ENCODE measurements at regions not wholly inside any gene's neighbourhood (a gene's known extent, or its start where the extent isn't known, plus 50 kb on each side); places are given as distances from the start of the nearest gene placed in this dataset.

DNA sequence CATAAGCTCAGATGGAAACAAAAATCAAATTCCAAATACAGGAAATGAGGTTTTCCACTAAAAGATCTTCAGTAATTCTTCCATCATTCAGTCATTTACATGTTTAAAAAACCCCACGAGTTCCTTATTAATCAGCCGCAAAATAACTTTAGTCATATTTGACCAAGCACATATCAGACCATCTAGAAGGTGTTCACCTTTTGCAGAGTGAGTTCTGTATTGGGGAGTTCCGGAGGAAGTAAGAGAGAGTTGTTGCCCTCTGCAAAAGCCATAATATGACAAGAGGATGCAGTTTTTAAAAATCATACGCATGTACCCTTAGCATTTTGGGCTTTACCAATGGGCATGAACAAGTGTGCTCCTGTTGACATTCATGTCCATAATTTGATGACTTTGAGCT lies 61.6 kb downstream of the CCR1 start:
- DNase-seq: no peak
- Histone ChIP-seq H3K4me1 (ENCODE audit: control insufficient read depth, insufficient read depth, low read length) (no peaks in the 10 kb centered on the region), H3K27me3 (ENCODE audit: control insufficient read depth, insufficient read depth, low read length) (no peaks in the 10 kb centered on the region), H3K4me3 (ENCODE audit: low read length) (no peak overlapping the region), H3K36me3 (ENCODE audit: control insufficient read depth, insufficient read depth, low read length) (no peaks in the 10 kb centered on the region), H3K27ac (ENCODE audit: low read length) (no peak overlapping the region), H3K9me3 (replicated peaks; ENCODE audit: control insufficient read depth, low read depth, low read length) (no peaks in the 10 kb centered on the region)
- 95% methylated on average over 2 of the region's 4 CpGs for WGBS (ENCODE audit: insufficient coverage)

DNA sequence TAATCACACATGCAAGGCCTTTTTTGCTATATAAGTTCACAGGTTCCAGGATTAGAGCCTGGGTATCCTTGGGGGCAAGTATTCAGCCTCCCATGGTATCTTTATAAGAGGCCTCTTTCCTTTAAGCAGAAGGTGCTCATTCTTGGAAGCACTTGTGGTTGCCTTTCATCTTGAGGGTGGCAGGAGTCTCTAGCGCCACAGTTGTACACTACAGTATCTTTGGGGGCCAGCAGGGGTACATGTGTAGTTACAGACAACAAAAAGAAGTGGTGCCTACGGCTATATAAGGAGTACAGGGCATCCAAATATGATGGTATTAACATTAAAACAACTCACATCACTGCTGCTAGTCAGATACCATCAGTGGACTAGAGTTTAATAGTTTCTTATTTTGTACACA lies 62.1 kb downstream of the CCR1 start:
- no peak overlapping the region for H3K4me3 ChIP-seq (ENCODE audit: low read length)
- H3K36me3 ChIP-seq (ENCODE audit: control insufficient read depth, insufficient read depth, low read length): no peaks in the 10 kb centered on the region
- no peaks in the 10 kb centered on the region for H3K27me3 ChIP-seq (ENCODE audit: control insufficient read depth, insufficient read depth, low read length)
- no CpG with 5 or more reads among the region's 2 CpGs for WGBS (ENCODE audit: insufficient coverage)
- H3K27ac ChIP-seq (ENCODE audit: low read length): no peak overlapping the region
- H3K4me1 ChIP-seq (ENCODE audit: control insufficient read depth, insufficient read depth, low read length): no peaks in the 10 kb centered on the region
- H3K9me3 ChIP-seq (replicated peaks; ENCODE audit: control insufficient read depth, low read depth, low read length): no peaks in the 10 kb centered on the region
- DNase-seq: no peak

DNA sequence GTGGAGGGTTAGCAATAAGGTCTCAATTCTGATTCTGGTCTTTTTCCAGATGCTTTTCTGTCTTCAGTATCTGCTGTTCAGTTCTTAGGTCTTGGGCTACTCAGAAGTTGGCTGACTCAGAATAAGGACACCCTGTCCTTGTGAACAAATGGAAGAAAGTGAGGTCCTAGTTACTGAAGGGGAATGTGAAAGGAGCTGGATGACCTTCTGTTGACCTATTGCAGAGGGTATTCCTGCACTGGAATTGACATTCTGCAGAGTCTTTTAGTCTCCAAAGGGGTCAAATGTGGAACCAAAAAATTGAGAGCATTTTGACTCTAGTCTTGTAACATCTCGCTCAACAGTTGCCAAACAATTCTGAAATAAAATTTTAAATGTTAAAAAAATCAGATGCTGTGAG lies 63.0 kb downstream of the CCR1 start:
- Histone ChIP-seq H3K36me3 (ENCODE audit: control insufficient read depth, insufficient read depth, low read length) (no peaks in the 10 kb centered on the region), H3K27ac (ENCODE audit: low read length) (no peak overlapping the region), H3K4me1 (ENCODE audit: control insufficient read depth, insufficient read depth, low read length) (no peaks in the 10 kb centered on the region), H3K4me3 (ENCODE audit: low read length) (no peak overlapping the region), H3K9me3 (replicated peaks; ENCODE audit: control insufficient read depth, low read depth, low read length) (no peaks in the 10 kb centered on the region), H3K27me3 (ENCODE audit: control insufficient read depth, insufficient read depth, low read length) (no peaks in the 10 kb centered on the region)
- no CpG with 5 or more reads among the region's 1 CpG for WGBS (ENCODE audit: insufficient coverage)
- no peak for DNase-seq

DNA sequence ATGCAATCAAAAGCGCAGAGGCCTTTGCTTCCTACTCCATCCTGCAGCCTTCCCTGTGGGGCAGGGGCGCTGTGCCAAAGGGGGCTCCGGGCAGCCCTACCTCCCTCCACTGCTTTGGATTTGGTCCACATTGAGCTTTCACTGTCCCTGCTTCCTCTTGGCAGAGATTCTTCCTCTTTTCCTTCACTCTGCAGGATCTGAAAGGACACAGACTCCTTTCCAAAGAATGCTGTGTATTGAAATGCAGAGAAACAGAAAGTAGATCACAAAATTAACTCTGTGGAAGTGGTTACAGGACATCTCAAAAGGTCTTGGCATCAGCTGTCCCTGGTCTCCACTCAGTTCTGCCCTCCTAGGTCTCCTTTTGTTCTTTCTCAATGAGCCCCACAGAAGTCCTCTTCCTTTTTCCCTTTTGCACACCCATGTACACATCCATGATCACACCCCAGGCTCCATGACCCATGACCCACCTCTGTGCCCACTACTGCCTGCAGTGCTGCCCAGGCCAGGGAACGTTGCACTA lies 64.1 kb downstream of the CCR1 start:
- no peaks in the 10 kb centered on the region for H3K4me1 ChIP-seq (ENCODE audit: control insufficient read depth, insufficient read depth, low read length)
- no peaks in the 10 kb centered on the region for H3K27me3 ChIP-seq (ENCODE audit: control insufficient read depth, insufficient read depth, low read length)
- 17% methylated on average over 2 of the region's 4 CpGs for WGBS (ENCODE audit: insufficient coverage)
- DNase-seq: peak; percentile 65
- no peak overlapping the region for H3K27ac ChIP-seq (ENCODE audit: low read length)
- no peak overlapping the region for H3K4me3 ChIP-seq (ENCODE audit: low read length)
- H3K9me3 ChIP-seq (replicated peaks; ENCODE audit: control insufficient read depth, low read depth, low read length): no peaks in the 10 kb centered on the region
- no peaks in the 10 kb centered on the region for H3K36me3 ChIP-seq (ENCODE audit: control insufficient read depth, insufficient read depth, low read length)

DNA sequence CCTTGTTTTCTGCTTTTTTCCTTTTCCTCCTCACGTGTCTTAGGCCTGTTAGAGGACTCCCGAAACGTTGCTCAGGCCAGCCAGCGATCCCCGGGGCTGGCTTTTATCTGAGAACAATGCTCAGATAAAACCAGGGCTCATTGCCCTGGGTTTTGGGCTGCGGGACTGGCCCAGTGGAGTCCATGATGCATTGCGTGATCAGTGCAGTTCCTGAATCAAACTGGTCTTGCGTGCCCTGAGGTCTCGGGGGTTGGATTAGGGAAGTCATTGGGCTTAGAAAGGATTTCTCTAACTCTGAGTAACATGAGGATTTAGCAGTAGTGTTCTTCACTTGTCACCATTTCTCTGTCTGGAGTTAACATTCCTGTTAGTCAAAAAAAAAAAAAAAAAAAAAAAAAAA lies 66.3 kb downstream of the CCR1 start:
- H3K27me3 ChIP-seq (ENCODE audit: control insufficient read depth, insufficient read depth, low read length): peaks cover 2% of the 10 kb centered on the region
- no peaks in the 10 kb centered on the region for H3K9me3 ChIP-seq (replicated peaks; ENCODE audit: control insufficient read depth, low read depth, low read length)
- no peak overlapping the region for H3K4me3 ChIP-seq (ENCODE audit: low read length)
- peak; percentile 31 for DNase-seq
- H3K36me3 ChIP-seq (ENCODE audit: control insufficient read depth, insufficient read depth, low read length): no peaks in the 10 kb centered on the region
- 77% methylated on average over 7 of the region's 9 CpGs for WGBS (ENCODE audit: insufficient coverage)
- H3K4me1 ChIP-seq (ENCODE audit: control insufficient read depth, insufficient read depth, low read length): no peaks in the 10 kb centered on the region
- no peak overlapping the region for H3K27ac ChIP-seq (ENCODE audit: low read length)

DNA sequence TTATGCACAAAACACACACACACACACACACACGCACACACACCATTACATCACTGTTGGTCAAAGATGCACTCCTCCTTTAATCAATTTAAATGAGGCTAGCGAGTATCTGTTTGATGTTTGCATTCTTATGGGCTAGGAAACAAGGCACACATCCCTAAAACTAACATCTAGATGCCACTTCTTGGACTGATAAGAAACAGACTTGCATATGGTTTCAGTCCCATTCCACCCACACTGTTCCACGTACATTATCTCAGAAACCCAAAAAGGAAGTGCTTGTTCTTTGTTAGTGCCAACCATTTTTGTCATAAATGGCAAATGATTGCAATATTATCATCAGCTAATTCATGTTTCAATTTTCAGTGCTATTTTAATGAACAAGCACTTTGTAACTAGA lies 69.5 kb downstream of the CCR1 start:
- DNase-seq: no peak
- Histone ChIP-seq H3K4me1 (ENCODE audit: control insufficient read depth, insufficient read depth, low read length) (no peaks in the 10 kb centered on the region), H3K36me3 (ENCODE audit: control insufficient read depth, insufficient read depth, low read length) (no peaks in the 10 kb centered on the region), H3K27ac (ENCODE audit: low read length) (no peak overlapping the region), H3K27me3 (ENCODE audit: control insufficient read depth, insufficient read depth, low read length) (peaks cover 2% of the 10 kb centered on the region), H3K4me3 (ENCODE audit: low read length) (no peak overlapping the region), H3K9me3 (replicated peaks; ENCODE audit: control insufficient read depth, low read depth, low read length) (no peaks in the 10 kb centered on the region)
- WGBS (ENCODE audit: insufficient coverage): no CpG with 5 or more reads among the region's 3 CpGs

DNA sequence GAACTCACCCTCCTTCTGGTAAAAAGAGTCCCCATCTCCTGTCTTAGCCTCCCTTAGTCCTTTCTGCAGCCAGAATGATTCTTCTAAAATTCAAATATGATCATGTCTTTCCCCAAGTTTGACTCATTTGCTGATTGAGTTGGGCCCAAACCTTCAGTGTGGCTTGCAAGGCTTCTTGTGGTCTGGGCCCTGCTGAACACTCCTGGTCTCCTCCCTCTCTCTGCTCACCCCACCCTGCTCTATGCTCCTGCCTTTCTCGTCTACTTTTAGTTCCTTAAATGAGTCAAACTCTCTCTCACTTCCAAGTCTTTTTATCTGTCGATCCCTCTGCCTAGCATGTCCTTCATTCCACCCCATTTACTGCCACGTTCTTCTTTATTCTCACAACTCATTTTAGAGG lies 72.6 kb downstream of the CCR1 start:
- no peaks in the 10 kb centered on the region for H3K9me3 ChIP-seq (replicated peaks; ENCODE audit: control insufficient read depth, low read depth, low read length)
- no peak overlapping the region for H3K4me3 ChIP-seq (ENCODE audit: low read length)
- H3K27me3 ChIP-seq (ENCODE audit: control insufficient read depth, insufficient read depth, low read length): peaks cover 2% of the 10 kb centered on the region
- H3K36me3 ChIP-seq (ENCODE audit: control insufficient read depth, insufficient read depth, low read length): no peaks in the 10 kb centered on the region
- WGBS (ENCODE audit: insufficient coverage): 29% methylated on average over 1 of the region's 3 CpGs
- H3K4me1 ChIP-seq (ENCODE audit: control insufficient read depth, insufficient read depth, low read length): no peaks in the 10 kb centered on the region
- no peak overlapping the region for H3K27ac ChIP-seq (ENCODE audit: low read length)
- DNase-seq: no peak

DNA sequence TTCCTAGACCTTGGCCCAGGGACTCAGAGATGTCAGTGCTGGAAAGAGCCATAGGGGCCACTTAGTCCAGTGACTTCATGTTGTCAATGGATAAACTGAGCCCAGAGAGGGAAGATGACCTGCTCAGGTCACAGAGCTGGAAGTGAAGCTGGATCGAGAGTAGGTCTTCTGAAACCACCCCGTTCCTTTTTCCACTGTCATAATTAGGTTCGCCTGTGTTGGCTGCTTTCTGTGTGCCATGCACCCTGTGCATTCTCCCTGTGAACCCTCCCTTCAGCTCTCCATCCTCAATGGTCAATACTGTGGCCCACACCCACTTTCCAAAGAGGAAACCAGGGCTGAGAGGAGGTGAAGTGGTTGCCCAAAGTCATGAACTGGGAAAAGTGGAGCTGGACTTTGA lies 74.8 kb downstream of the CCR1 start:
- Histone ChIP-seq H3K9me3 (replicated peaks; ENCODE audit: control insufficient read depth, low read depth, low read length) (no peaks in the 10 kb centered on the region), H3K4me1 (ENCODE audit: control insufficient read depth, insufficient read depth, low read length) (no peaks in the 10 kb centered on the region), H3K27me3 (ENCODE audit: control insufficient read depth, insufficient read depth, low read length) (peaks cover 2% of the 10 kb centered on the region), H3K4me3 (ENCODE audit: low read length) (no peak overlapping the region), H3K36me3 (ENCODE audit: control insufficient read depth, insufficient read depth, low read length) (no peaks in the 10 kb centered on the region), H3K27ac (ENCODE audit: low read length) (no peak overlapping the region)
- 92% methylated on average over 2 of the region's 3 CpGs for WGBS (ENCODE audit: insufficient coverage)
- no peak for DNase-seq

DNA sequence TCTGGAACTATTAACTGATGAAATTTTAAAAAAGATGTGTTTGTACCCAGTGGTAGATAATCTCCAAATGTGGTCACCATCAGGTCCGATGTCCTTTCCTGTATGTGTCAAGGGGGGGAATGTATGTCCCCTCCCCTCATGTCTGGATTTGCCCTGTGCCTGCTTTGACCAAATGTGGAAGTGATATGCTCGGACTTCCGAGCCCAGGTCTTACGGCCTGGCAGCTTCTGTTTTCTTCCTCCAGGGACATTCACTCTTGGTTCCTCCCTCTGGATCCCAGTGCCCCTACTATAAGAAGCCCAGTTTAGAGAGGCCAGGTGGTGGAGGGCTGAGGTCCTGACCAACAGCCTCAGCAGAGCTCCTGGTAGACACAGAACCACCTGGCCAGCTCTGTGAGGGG lies 75.5 kb downstream of the CCR1 start:
- Histone ChIP-seq H3K27ac (ENCODE audit: low read length) (no peak overlapping the region), H3K27me3 (ENCODE audit: control insufficient read depth, insufficient read depth, low read length) (peaks cover 2% of the 10 kb centered on the region), H3K4me1 (ENCODE audit: control insufficient read depth, insufficient read depth, low read length) (no peaks in the 10 kb centered on the region), H3K36me3 (ENCODE audit: control insufficient read depth, insufficient read depth, low read length) (no peaks in the 10 kb centered on the region), H3K4me3 (ENCODE audit: low read length) (no peak overlapping the region), H3K9me3 (replicated peaks; ENCODE audit: control insufficient read depth, low read depth, low read length) (no peaks in the 10 kb centered on the region)
- DNase-seq: no peak
- WGBS (ENCODE audit: insufficient coverage): 100% methylated on average over 1 of the region's 4 CpGs

DNA sequence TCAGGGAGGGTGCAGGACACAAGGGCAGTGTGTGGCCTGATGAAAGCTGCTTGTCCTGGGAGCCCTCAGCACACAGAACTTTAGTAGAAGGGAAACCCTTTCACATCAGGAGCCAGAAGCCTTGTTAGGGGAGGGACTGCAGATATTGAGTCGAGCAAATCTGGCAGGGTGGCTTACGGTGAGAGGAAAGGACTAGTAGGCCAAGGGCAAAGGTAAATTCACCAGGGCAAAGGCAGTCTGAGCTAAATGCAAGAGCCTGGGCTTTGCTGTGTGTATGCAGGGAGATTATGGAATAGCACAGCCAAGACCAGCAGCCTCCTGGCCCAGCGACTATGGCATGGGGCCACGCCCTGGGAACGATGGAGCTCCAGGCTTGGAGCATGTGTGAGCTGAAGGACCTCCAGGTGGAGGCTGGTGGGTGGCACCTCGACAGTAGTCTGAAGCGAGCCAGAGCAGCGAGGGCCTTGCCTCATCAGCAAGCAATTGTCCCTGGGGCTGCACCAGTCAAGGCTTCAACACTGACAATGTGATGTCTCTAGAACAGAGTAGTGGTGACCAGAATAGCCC lies 76.1 kb downstream of the CCR1 start:
- Histone ChIP-seq H3K27ac (ENCODE audit: low read length) (no peak overlapping the region), H3K9me3 (replicated peaks; ENCODE audit: control insufficient read depth, low read depth, low read length) (no peaks in the 10 kb centered on the region), H3K36me3 (ENCODE audit: control insufficient read depth, insufficient read depth, low read length) (no peaks in the 10 kb centered on the region), H3K4me3 (ENCODE audit: low read length) (no peak overlapping the region), H3K4me1 (ENCODE audit: control insufficient read depth, insufficient read depth, low read length) (no peaks in the 10 kb centered on the region), H3K27me3 (ENCODE audit: control insufficient read depth, insufficient read depth, low read length) (no peaks in the 10 kb centered on the region)
- DNase-seq: no peak
- 91% methylated on average over 8 of the region's 8 CpGs for WGBS (ENCODE audit: insufficient coverage)
